GM20000 (cell line): ENCODE measurements at regions not wholly inside any gene's neighbourhood (a gene's known extent, or its start where the extent isn't known, plus 50 kb on each side); places are given as distances from the start of the nearest gene placed in this dataset.

ENCODE experiments used
- DNase-seq: peaks from one replicate; pipeline ENCODE4 v3.0.0; 2012; ENCODE audit warnings: low spot score
- CTCF ChIP-seq: IDR thresholded peaks from 2 replicates; pipeline ENCODE4 v1.5.1; 2012; ENCODE audit warnings: mild to moderate bottlenecking, control low read depth; ENCODE audit errors: extremely low read depth, missing control alignments

GRCh38 chr1:239655023-239655422 lies 268.7 kb downstream of the CHRM3 start:
- no peak for TF ChIP-seq CTCF
- DNase-seq: no peak

GRCh38 chr1:239657291-239657690 lies 270.9 kb downstream of the CHRM3 start:
- DNase-seq: no peak
- TF ChIP-seq CTCF: no peak

- no peak for DNase-seq
- no peak for TF ChIP-seq CTCF
Measured at GRCh38 chr1:239662950-239663349, 276.6 kb downstream of the CHRM3 start.

- TF ChIP-seq CTCF: no peak
- no peak for DNase-seq
Measured at GRCh38 chr1:239672256-239672655, 285.9 kb downstream of the CHRM3 start.

- TF ChIP-seq CTCF: no peak
Measured at GRCh38 chr1:239675735-239676134, 289.4 kb downstream of the CHRM3 start.

GRCh38 chr1:239676522-239677273 lies 290.3 kb downstream of the CHRM3 start:
- no peak for TF ChIP-seq CTCF
- DNase-seq: no peak

More at GRCh38 chr1:239675735-239676134, 289.4 kb downstream of the CHRM3 start:
- no peak for DNase-seq

GRCh38 chr1:239677362-239677761 lies 291.0 kb downstream of the CHRM3 start:
- no peak for DNase-seq
- TF ChIP-seq CTCF: no peak
